SK-N-SH (cell line): ENCODE measurements at regions not wholly inside any gene's neighbourhood (a gene's known extent, or its start where the extent isn't known, plus 50 kb on each side); places are given as distances from the start of the nearest gene placed in this dataset.
A peak's percentile ranks its signal among the peaks of the same experiment; 100 is the strongest.
"Not testable (repeated sequence)": the region's sequence is repeated elsewhere in the genome, so short reads cannot be mapped to it uniquely, and the experiment has no call there.

ENCODE experiments used
- CTCF ChIA-PET: fragments of 300-600, 350-600 bp; formaldehyde crosslinking; extraction: SDS; loops from one replicate; lab custom pipeline; 2021; lab: Yijun Ruan, JAX
- POLR2A ChIA-PET: fragments of 350-600 bp; sonication (Branson Sonifier 250); formaldehyde crosslinking; extraction: SDS; loops from one replicate; lab custom pipeline; 2020; ENCODE audit warnings: antibody characterized with exemption, inconsistent platforms; lab: Yijun Ruan, JAX
- DNase-seq: peaks from one replicate; pipeline ENCODE4 v3.0.0; 2012
- H2AFZ ChIP-seq: fragments of 200-600 bp; sonication (generic); 2 replicates; pipeline ENCODE4 v1.8.1; 2016; ENCODE audit warnings: antibody characterized with exemption, mild to moderate bottlenecking, low read depth
- H3F3A ChIP-seq: fragments of 200-600 bp; sonication (generic); replicated peaks from 2 replicates; pipeline ENCODE3; 2016; ENCODE audit warnings: antibody characterized with exemption, mild to moderate bottlenecking; ENCODE audit not compliant: insufficient read depth
- H3K27ac ChIP-seq, 2 experiments: fragments of 200-500 bp in 1 of 2; fragments of 200-600 bp in 1 of 2; sonication (Bioruptor generic) in 1 of 2; sonication (generic), shearing (Covaris generic) in 1 of 2; 2 replicates each; pipeline versions ENCODE4 v1.5.1 to v1.6.1; 2014 to 2016; ENCODE audit warnings: low read depth in 2 of 2, inconsistent platforms in 1 of 2, low read length in 1 of 2, mild to moderate bottlenecking in 1 of 2, mixed read lengths in 1 of 2
- H3K27me3 ChIP-seq: fragments of 200-600 bp; sonication (generic), shearing (Covaris generic); 2 replicates; pipeline ENCODE4 v1.6.1; 2016; ENCODE audit warnings: mixed run types; ENCODE audit not compliant: insufficient read depth
- H3K36me3 ChIP-seq, 2 experiments: fragments of 200-500 bp in 1 of 2; fragments of 200-600 bp in 1 of 2; sonication (Bioruptor generic) in 1 of 2; sonication (generic) in 1 of 2; replicated peaks in 1 of 2; 2 replicates each; pipeline versions ENCODE3 to v1.5.1; 2014 to 2016; ENCODE audit warnings: low read length in 1 of 2, mild to moderate bottlenecking in 1 of 2; ENCODE audit not compliant: insufficient read depth in 2 of 2, control insufficient read depth in 1 of 2
- H3K4me1 ChIP-seq, 2 experiments: fragments of 200-500 bp in 1 of 2; fragments of 200-600 bp in 1 of 2; sonication (Bioruptor generic) in 1 of 2; sonication (generic), shearing (Covaris generic) in 1 of 2; 2 replicates each; pipeline versions ENCODE4 v1.5.1 to v1.6.1; 2014 to 2016; ENCODE audit warnings: low read depth in 1 of 2, low read length in 1 of 2, mixed run types in 1 of 2; ENCODE audit not compliant: insufficient read depth in 2 of 2, control insufficient read depth in 1 of 2
- H3K4me2 ChIP-seq: fragments of 200-600 bp; sonication (generic), shearing (Covaris generic); 2 replicates; pipeline ENCODE4 v1.6.1; 2017; ENCODE audit warnings: mixed run types
- H3K4me3 ChIP-seq, 2 experiments: fragments of 200-500 bp in 1 of 2; fragments of 200-600 bp in 1 of 2; sonication (Bioruptor generic) in 1 of 2; sonication (generic), shearing (Covaris generic) in 1 of 2; 2 replicates each; pipeline versions ENCODE4 v1.5.1 to v1.8.1; 2014 to 2016; ENCODE audit warnings: low read depth in 2 of 2, inconsistent platforms in 1 of 2, low read length in 1 of 2, mild to moderate bottlenecking in 1 of 2, mixed read lengths in 1 of 2, moderate library complexity in 1 of 2
- H3K79me2 ChIP-seq: fragments of 200-600 bp; sonication (generic); 2 replicates; pipeline ENCODE4 v1.8.1; 2017; ENCODE audit warnings: mild to moderate bottlenecking; ENCODE audit not compliant: insufficient read depth
- H3K9ac ChIP-seq: fragments of 200-600 bp; sonication (generic); 2 replicates; pipeline ENCODE4 v1.6.1; 2017; ENCODE audit warnings: mixed run types
- H3K9me2 ChIP-seq: fragments of 200-600 bp; sonication (generic); 2 replicates; pipeline ENCODE4 v1.6.1; 2017; ENCODE audit warnings: mixed run types
- H3K9me3 ChIP-seq: fragments of 200-600 bp; sonication (generic); 2 replicates; pipeline ENCODE4 v1.6.1; 2017; ENCODE audit warnings: mixed run types, mild to moderate bottlenecking, moderate library complexity
- H4K20me1 ChIP-seq: fragments of 200-600 bp; sonication (generic); 2 replicates; pipeline ENCODE4 v1.6.1; 2017; ENCODE audit warnings: mild to moderate bottlenecking, mixed run types; ENCODE audit not compliant: insufficient read depth
- CHD2 ChIP-seq: fragments of 150-350 bp; IDR thresholded peaks from 2 replicates; pipeline ENCODE4 v1.6.1; 2018; ENCODE audit warnings: low read length; ENCODE audit not compliant: partially characterized antibody
- MAX ChIP-seq: IDR thresholded peaks from 2 replicates; pipeline ENCODE4 v1.4.0; 2012; ENCODE audit warnings: low read depth
- POLR2AphosphoS5 ChIP-seq: IDR thresholded peaks from 2 replicates; pipeline ENCODE4 v1.6.1; 2012; ENCODE audit warnings: low read depth, low read length
- RAD21 ChIP-seq: IDR thresholded peaks from 2 replicates; pipeline ENCODE4 v1.6.1; 2012; ENCODE audit warnings: mild to moderate bottlenecking, low read length
- RXRA ChIP-seq: IDR thresholded peaks from 2 replicates; pipeline ENCODE4 v1.4.0; 2012; ENCODE audit warnings: low read depth, mild to moderate bottlenecking, borderline replicate concordance
- SMC3 ChIP-seq: IDR thresholded peaks from 2 replicates; pipeline ENCODE4 v1.6.1; 2012; ENCODE audit warnings: low read depth, low read length, improper control_type of control experiment
- TAF1 ChIP-seq: IDR thresholded peaks from 2 replicates; pipeline ENCODE4 v1.6.1; 2012; ENCODE audit warnings: low read depth, mild to moderate bottlenecking, low read length, moderate library complexity, borderline replicate concordance
- TCF12 ChIP-seq: IDR thresholded peaks from 2 replicates; pipeline ENCODE4 v1.4.0; 2012
- USF1 ChIP-seq: IDR thresholded peaks from 2 replicates; pipeline ENCODE4 v1.4.0; 2012; ENCODE audit warnings: low read depth, borderline replicate concordance
- USF2 ChIP-seq: fragments of 150-350 bp; IDR thresholded peaks from 2 replicates; pipeline ENCODE4 v1.6.1; 2017; ENCODE audit warnings: antibody characterized with exemption, low read length, low read depth, borderline replicate concordance
- WGBS: methylation state at CpG from one replicate; pipeline ENCODE4 v1.1.6; 2017; ENCODE audit warnings: low lambda C conversion rate; 5-methylcytosine and 5-hydroxymethylcytosine counted together
- TF ChIP-seq, protein P1 (sequence below): fragments of 200-600 bp; sonication (generic); IDR thresholded peaks from 2 replicates; pipeline ENCODE4 v1.6.1; 2017; ENCODE audit warnings: antibody characterized with exemption, mild to moderate bottlenecking, moderate library complexity

- Histone ChIP-seq H3K27ac (no peak overlapping the region), H3K27me3 (peaks cover 80% of the 10 kb centered on the region), H3K9me2 (no peaks in the 10 kb centered on the region), H2AFZ (no peak overlapping the region), H3K4me3 (no peak overlapping the region), H3K9me3 (no peaks in the 10 kb centered on the region), H3K79me2 (no peaks in the 10 kb centered on the region), H3K36me3 (no peaks in the 10 kb centered on the region), H3K9ac (no peak overlapping the region), H3K4me2 (no peak overlapping the region), H3F3A (no peaks in the 10 kb centered on the region), H3K4me1 (0 out of 4 replicates have a peak, but pooled peaks cover 0 to 4% of the 10 kb centered on the region in 2 experiments), H4K20me1 (no peaks in the 10 kb centered on the region)
- CTCF ChIA-PET = no interaction called here
- no peak for TF ChIP-seq CHD2
- TF ChIP-seq USF2 = no peak
- TF ChIP-seq USF1 = no peak
- no peak for TF ChIP-seq TAF1
- TF ChIP-seq POLR2AphosphoS5 = no peak
- POLR2A ChIA-PET = no interaction called here
- no peak for DNase-seq
- WGBS = 7% methylated on average over 3 of the region's 3 CpGs
Measured at GRCh38 chr19:41518141-41518540, 57.8 kb upstream of the CEACAM21 start.

DNA sequence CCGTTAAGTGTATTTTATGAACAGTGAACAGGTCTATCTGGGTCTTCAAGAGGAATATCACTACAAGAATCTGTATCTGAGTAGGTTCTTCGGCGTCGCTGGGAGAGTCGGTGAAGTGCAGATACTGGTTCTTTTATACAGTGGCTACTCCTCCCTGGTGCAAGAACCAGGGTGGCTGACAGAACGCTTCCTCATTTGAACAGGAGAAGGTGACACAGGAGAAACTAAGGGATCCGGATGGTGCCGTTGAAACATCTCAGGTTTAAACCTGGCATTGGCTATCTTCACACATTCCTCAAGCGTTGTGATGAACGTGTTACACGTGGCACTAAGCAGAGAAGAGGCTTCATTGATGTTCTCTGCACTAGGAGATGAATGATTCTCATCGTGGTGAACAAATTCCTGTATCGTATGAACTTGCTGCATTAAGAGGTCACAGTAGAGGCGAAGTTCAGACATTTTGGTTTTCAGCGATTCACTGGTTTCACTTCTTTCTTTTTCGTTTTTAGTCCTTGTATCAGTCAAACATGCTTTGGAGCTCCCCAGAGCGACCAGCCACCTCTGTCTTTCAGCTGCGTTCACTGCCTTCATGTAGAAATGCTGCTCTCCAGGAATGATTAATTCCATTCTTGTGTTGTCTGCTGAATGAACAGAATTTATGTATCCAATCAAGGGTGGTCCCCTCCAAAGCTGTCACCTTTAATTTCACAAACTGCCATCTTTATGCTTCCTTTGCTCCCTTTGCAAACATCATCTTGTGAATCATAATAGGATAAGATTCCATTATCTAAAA lies 54.6 kb upstream of the CEACAM21 start:
- CTCF ChIA-PET = interaction anchor here (0.9 kb wide), 1 partner anchor 36 kb away, joined by 3 read pairs; no protein-coding TSS in a partner anchor
- peak overlapping the region; percentile 70; the same call in 1 of the 2 replicates for H3K4me2 ChIP-seq

DNA sequence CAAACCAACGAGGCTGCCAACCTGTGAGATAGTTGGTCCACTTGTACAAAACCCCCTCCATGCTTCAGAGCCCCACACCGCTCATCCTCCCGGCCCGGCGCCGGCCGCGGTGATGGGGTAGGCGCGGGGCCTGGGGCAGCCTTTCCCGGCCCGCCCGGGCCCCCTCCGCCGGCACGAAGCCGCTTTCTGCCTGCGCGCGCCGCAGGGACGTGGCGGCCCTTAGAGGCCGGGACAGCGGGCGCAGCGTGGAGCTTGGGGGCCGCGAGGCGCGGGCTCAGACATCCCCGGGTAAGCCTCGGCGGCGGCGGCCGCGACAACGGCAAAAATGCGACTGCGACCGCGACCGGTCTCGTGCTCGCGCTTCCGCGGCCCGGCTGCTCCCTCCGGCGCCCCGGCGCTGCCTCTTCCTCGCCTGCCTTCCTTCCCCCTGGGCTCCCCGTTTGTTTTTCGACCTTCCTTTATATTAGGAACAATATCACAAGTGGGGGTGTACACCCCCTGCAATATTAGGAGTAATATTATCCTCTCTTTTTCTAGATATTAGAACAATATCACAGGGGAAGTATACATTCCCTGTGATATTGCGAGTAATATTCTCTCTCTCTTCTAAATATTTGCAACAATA lies 53.9 kb upstream of the CEACAM21 start:
- ChIA-PET POLR2A (no interaction called here), CTCF (interaction anchor here (0.9 kb wide), 1 partner anchor 37 kb away, joined by 3 read pairs; no protein-coding TSS in a partner anchor)
- H4K20me1 ChIP-seq = no peaks in the 10 kb centered on the region
- no peak overlapping the region for H3K9ac ChIP-seq
- H3K9me3 ChIP-seq = no peaks in the 10 kb centered on the region
- H3K4me2 ChIP-seq = peak overlapping the region; percentile 70
- H2AFZ ChIP-seq = 0 out of 2 replicates have a peak overlapping the region, but pooled peaks have one; percentile 35
- H3K4me3 ChIP-seq = peak overlapping the region in 1 of 2 experiments; percentile 49; a peak in 1 of 4 replicates
- H3K4me1 ChIP-seq = 0 out of 4 replicates have a peak, but pooled peaks cover 0 to 4% of the 10 kb centered on the region in 2 experiments
- H3K36me3 ChIP-seq = no peaks in the 10 kb centered on the region
- H3K79me2 ChIP-seq = no peaks in the 10 kb centered on the region
- no peaks in the 10 kb centered on the region for H3K9me2 ChIP-seq
- 0 out of 2 replicates have a peak, but pooled peaks have one; percentile 2 for TF ChIP-seq RAD21
- TF ChIP-seq TCF12 = no peak
- TF ChIP-seq MAX = no peak
- TF ChIP-seq RXRA = no peak
- no peak for TF ChIP-seq USF2
- no peak for TF ChIP-seq SMC3
- TF ChIP-seq, protein P1, sequence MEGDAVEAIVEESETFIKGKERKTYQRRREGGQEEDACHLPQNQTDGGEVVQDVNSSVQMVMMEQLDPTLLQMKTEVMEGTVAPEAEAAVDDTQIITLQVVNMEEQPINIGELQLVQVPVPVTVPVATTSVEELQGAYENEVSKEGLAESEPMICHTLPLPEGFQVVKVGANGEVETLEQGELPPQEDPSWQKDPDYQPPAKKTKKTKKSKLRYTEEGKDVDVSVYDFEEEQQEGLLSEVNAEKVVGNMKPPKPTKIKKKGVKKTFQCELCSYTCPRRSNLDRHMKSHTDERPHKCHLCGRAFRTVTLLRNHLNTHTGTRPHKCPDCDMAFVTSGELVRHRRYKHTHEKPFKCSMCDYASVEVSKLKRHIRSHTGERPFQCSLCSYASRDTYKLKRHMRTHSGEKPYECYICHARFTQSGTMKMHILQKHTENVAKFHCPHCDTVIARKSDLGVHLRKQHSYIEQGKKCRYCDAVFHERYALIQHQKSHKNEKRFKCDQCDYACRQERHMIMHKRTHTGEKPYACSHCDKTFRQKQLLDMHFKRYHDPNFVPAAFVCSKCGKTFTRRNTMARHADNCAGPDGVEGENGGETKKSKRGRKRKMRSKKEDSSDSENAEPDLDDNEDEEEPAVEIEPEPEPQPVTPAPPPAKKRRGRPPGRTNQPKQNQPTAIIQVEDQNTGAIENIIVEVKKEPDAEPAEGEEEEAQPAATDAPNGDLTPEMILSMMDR = peak; percentile 23; the same call in 1 of the 2 replicates
- H3K27me3 ChIP-seq = peaks cover 75% of the 10 kb centered on the region
- H3F3A ChIP-seq = no peaks in the 10 kb centered on the region
- H3K27ac ChIP-seq = no peak overlapping the region
- peak; percentile 51 for DNase-seq
- 3% methylated on average over 23 of the region's 58 CpGs for WGBS

More for the DNA sequence above, 54.6 kb upstream of the CEACAM21 start:
- H3K4me3 ChIP-seq = peak overlapping the region in 1 of 2 experiments; percentile 49; a peak in 1 of 4 replicates
- H3K9me2 ChIP-seq, H3K9me3 ChIP-seq, POLR2A ChIA-PET, H3K4me1 ChIP-seq, H3K27ac ChIP-seq, H2AFZ ChIP-seq, H3F3A ChIP-seq, H4K20me1 ChIP-seq, H3K9ac ChIP-seq, H3K79me2 ChIP-seq, DNase-seq, H3K36me3 ChIP-seq: not testable (repeated sequence)
- H3K27me3 ChIP-seq = peaks cover 78% of the 10 kb centered on the region
- 20% methylated on average over 18 of the region's 18 CpGs for WGBS
